ENCODE measurements at regions not wholly inside any gene's neighbourhood (a gene's known extent, or its start where the extent isn't known, plus 50 kb on each side); places are given as distances from the start of the nearest gene placed in this dataset.

DNA sequence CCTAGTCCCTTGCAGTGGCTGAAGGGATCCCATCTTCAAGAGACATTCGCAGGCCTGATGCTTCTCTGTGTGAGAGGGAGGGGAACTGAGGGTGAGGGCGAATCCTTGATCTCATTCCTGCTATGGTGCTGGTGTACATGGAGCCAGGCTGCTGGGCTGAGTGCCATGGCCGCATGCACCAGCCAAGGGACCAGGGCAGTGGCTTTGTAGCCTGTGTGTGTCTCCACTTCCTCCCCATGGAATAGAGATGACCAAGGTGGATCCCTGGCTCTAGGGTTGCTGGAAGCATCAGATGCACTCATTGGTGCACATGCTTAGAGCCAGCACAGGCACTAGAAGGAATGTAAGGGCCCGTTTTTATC is 195.0 kb downstream of the FOXL1 start:
- DNase-seq (ENCODE audit: low read depth in 2 of 2): no peak

DNA sequence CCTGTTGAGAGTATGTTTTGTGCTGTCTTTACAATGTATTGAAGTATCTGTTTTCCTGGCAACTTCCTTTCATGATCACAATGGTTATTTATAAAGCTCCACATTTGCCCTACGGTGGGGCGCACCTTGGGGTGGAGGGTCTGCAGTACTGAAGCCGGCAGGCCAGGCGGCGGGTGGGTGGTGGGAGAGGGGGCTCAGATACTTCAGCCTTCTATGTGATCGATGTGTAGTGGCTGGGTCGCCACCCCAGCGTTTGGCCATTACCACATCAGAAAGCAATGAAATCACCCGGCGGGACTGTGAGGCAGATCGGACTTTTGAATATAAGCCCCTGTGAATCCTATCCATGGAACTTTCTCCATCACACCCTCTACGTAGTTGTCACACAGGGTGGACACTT is 196.6 kb downstream of the FOXL1 start:
- no peak for DNase-seq (ENCODE audit: low read depth in 2 of 2)

DNA sequence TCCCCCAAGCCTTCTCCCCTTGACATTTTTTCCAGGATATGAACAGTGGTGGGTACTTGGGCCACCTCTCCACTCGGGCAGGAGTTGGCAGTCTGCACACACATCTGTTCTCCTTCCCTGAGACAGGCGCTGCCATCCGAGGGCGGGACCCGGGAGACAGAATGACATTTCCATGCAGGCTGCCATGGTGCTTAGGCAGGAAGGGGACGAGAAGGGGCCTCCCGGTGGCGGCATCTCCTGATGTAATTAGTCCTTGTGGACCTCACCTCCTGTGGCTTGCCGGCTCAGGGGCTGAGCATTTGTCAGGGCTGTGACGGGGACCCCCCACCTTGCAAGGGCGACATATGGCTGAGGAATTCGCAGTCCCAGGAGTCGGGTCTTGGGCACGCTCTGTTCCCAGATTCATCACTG is 197.2 kb downstream of the FOXL1 start:
- no peak for DNase-seq (ENCODE audit: low read depth in 2 of 2)

DNA sequence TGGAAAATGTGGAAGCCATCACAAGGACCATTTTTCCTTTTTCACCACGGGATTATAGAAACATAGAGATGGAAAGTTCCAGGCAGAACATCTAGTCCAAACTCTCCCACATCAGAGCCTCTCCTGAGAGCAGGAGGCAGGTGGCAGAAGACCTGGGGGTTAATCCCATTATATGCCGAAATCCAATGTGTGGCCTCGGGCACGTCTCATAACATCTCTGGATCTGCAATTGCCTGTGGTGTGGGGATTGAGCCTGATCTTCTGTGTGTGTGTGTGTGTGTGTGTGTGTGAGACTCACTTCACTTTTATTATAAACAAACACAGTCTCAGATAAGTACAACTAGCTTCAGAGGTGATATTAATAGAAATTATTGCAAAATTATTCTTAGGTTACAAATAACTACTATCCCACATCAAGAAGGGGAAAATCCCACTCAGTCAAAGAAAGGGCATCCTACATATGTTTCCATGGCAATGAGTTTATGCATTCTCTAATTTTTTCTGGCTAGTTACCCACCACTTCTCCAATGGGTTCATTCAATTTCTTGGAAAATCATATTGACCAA is 199.1 kb downstream of the FOXL1 start:
- no peak for DNase-seq (ENCODE audit: low read depth in 2 of 2)

DNA sequence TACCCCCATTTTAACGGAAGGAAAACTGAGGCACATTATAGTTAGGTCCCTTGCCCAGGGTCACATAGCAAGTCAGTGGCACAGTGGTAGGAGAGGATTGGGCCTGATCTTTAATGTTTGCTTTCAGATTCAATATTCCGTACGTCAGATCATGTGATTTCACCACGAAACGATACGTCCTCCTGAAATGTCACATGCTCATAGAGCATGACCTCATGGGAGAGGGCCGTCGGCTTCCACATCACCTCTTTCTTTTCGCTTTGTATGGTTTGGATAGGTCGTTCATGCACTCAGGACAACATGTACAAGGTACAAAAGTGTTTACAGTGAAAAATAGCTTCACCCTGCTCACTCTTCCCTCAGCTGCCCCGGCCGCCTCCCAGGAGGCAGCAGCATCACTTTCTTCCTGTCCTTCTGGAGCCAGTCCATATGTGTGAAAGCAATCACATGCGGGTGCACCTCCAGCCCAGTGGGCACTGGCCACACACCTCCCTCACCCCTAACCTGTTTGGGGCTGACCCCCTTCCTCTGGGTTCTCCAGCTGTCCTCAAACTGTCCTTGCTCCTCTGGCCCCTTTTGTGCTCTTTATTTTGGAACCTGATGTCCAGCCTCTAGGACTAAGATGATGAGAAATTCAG is 199.9 kb downstream of the FOXL1 start:
- no peak for DNase-seq (ENCODE audit: low read depth in 2 of 2)

DNA sequence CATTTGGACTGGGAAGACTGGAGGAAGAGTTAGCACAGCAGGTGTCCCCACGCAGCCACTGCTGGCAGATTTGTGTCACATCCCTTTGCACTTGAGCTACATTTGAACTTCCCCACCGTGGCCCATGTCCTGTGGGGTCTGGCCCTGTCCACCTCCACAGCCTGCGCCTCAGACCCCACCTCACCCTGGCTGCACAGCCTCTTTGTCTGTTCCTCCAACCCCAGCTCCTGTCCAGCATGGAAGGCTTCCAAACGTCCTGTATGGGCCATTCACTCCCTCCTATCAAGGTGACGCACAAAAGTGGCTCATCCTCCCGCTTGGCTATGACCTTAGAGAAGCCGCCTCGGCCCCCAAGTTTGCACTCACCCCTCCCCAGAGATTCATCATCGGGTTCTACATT is 200.6 kb downstream of the FOXL1 start:
- DNase-seq (ENCODE audit: low read depth in 2 of 2): no peak

DNA sequence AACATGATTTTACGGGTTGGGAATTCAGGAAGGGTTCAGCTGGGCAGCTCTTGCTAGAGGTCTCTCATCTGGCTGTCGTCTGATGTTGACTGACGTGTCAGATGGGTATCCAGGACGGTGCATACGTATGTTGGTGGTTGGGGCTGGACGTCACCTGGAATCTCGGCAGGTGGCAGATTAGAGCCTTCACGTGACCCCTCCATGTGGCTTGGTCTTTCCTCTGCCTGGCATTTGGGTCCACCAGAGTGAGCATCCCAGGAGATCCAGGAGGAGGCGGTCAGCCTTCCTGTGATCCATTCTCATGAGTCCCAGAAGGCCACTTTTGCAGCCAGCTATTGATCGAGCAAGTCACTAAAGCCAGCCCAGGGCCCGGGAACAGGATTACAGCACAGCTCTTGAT is 202.7 kb downstream of the FOXL1 start:
- no peak for DNase-seq (ENCODE audit: low read depth in 2 of 2)

DNA sequence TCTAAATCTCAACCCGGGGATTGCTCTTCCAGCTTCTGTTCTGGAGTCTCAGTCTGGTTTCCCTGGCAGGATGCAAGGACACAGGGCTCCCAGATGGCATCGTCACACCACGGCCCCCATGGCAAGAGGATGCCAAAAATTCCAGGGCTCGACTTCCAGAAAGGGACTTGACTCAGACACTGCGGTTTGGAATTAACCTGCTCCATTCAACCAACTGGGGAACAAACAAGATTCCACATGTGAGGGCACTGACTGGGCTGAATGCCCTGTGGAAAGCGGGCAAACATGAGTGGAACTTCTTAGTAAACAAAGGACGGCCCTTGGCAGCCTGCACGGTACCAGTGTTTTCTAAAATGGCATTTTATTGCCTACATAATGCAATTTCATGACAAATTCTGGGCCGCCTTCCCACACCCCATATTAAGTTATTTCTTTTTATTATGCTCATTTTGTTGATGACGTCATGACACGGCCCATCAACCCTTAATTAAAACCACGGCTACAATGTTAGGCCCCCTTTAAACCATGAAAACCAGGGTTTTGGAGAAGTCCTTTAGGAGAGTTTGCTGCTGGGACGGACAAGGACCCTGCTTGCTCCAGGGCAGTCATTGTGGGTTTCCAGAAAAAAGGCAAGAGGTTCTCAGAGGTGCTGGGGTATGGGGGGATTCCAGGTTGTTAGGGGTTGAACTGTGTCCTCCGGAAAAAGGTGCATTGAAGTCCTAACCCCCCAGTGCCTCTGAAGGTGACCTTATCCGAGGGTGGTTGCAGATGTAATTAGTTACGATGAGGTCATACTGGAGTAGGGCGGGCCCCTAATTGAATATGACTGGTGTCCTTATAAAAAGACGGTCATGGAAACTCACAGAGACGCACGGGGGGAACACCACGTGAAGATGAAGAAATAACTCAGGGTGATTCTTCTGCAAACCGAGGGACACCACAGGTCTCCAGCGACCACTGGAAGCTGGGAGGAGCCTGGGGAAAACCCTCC is 205.6 kb downstream of the FOXL1 start:
- DNase-seq (ENCODE audit: low read depth in 2 of 2): no peak

DNA sequence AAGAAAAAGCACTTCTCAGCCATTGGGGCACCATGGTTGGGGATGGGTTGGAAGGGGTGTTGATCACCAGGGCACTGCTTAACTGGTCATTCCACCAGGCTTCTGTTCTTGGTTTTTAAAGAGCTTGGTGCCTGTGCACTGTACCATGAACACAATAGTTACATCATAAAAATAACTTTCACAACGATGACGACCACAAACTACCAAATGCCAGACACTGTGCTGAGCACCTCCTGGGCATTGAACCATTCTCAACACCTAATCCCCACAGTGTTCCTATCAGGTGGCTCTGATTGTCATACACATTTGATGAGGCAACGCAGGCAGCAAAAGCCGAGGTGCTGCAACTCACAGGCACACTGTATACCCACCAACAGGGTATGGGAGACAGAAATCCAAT is 208.0 kb downstream of the FOXL1 start:
- no peak for DNase-seq (ENCODE audit: low read depth in 2 of 2)

DNA sequence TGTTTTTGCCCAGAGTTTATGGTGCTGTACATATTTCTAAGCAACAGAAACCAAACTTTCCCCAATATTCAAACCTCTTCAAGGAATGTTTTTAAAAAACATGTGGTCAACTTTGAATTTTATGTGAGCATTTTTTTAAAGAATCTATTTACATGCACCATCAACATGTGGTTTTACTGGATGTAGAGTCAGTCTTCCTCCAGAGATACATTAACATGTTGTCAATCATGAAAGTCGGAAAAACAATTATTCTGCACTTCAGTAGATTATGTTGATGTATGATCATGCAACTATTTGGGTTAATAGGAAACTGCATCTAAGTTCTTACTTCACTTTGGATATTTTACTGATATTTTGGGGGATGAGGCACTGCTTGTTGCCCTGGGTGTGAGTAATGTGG is 208.6 kb downstream of the FOXL1 start:
- no peak for DNase-seq (ENCODE audit: low read depth in 2 of 2)

DNA sequence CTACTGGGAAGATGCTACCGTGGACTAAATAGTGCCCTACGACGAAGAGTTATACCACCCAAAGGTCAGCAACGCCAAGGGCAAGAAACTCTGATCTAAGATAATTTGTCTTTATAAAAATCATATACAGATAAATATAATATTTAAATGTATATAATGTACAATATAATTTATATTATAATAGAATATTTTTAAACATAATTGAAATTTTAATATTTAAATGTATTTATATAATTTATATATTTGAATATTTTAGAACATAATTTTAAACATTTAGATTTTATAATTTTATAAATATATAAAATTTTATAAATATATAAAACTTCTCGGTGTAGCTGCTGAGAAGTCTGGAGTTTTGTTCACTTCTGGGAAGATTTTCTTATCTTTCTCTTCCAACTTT is 209.2 kb downstream of the FOXL1 start:
- no peak for DNase-seq (ENCODE audit: low read depth in 2 of 2)

DNA sequence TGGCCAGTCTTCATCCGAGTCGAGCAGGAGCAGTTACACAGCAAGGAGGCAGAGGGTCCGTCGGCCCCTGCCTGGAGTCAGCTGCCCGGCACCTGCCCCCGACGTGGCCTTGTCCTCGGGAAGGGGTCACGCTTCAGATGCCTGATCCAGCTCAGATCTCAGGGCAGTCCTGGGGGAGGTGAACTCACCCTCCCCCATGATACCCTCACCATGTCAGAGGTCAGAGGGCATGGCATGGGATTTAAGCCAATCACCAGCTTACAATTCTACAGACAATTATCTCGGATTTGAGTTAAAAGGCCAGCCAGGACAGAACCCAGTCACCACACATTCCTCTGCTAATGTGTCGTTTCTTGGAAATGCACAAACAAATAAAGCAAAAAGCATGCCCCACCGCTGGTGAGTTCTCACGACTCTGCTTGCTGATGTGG is 211.3 kb downstream of the FOXL1 start:
- no peak for DNase-seq (ENCODE audit: low read depth in 2 of 2)

DNA sequence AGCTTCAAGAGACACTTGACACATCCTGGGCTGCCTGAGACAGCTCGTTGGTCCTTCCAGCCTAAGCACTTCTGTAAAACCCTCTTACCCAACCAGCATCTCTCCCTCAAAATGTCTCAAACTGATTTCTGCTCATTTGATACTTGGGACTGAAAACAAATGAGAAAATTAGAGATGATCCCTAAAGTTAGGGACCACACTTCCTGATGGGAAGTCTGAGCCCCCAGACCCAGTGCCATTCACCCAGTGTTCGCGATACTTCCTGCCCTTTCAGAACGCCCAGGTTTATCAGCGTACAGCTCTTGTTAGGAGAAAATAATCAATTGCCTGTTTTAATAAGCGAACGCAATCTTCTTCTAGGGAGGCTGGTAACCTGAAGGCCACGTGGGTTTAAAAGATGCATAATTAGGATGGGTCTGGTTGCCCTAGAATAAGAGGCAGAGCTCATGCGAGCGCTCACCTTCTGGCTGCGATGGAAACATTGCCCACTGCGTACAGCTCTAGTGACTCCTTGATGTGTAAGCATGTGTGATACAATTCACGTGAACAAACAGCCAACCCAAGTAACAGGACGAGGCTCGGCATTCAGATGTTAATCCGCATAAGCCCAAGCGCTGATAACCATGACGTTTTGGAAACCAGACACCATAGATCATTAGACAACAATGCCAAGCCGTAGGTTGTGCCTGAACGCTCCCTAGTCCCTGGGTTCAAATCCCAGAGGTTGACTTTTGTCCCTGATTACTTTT is 213.1 kb downstream of the FOXL1 start:
- no peak for DNase-seq (ENCODE audit: low read depth in 2 of 2)

DNA sequence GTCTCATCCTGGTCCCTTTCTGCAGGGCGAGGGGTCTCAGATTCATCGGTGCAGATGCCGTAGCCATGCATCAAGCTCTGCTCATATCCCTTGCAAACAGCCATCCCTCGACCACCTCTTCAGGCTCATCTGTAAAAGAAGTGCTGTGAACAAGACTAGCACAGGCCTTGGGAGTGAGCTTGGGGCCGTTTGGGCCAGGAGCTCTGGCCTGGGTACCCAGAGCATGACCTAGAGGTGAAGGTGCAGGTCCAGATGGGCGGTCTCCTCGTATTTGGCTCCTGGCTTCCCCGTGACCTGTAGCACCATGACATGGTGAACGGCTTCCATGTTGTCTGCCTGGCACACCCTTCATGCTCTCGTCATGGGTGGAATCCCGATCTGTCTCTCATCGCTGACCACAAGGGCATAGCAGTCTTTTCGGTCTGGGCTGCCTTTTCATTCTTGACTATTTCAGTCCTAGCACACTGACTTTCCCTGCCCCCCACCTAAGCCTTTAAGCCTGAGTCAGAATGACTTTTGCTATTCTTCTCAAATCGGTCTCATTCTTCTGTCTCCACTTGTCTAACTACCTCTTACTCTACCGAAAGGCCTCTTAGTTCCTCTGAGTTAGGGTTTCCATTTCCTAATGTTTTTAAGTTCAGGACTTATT is 216.0 kb downstream of the FOXL1 start:
- DNase-seq (ENCODE audit: low read depth in 2 of 2): no peak

DNA sequence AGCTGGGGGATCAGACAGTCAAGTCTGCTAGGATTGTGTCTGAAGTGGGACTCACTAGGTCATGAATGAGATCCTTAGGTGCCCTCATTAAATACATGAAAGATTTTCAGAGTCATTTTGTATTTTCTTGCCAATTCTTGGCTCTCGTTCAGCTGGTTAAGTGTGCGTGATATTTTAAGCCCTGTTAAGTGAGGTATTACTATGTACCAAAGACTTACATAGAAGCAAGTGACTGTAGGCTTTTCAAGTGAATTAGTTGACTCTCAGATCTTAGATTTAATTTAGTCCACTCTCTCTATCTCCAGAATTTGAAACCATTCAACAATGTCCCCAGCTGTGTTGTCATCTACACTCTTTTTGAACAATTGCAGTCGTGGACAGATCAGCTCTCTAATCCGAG is 219.4 kb downstream of the FOXL1 start:
- DNase-seq (ENCODE audit: low read depth in 2 of 2): no peak

DNA sequence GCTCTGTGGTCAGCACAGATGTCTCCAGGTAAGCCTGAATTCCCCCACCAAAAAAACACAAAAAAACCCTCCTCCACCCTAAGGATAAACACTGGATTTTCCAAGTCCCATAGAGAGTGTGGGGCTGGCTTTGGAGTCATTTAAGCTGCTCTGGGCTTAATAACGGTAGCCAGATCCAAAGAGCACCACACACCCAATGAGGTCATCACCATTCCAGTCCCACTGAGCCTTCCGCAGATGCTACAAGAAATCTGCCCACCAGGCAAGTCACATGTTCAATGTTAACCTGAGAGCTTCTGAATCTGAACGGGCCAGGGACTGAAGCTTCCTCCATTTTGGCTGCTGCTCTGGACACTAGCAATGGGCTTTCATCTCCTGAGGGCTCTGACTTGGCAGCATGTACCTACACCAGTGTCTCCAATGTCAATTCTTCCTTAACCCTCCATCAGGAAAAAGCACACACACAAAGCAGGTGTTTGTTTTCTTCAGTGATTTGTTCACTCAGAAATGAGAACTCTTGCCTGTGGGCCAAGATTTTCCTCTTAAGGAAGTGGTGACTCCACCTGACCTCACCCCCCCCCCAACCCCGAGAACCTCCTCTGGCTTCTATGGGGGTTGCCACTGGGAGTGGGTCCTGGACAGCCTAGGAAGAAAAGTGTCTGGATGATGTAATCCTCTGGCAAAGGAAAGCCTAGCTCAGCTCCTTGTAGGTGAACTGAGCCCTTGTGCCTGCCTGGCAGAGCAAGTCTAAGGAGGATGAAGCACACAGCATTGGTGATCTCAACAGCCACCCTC is 220.1 kb downstream of the FOXL1 start:
- no peak for DNase-seq (ENCODE audit: low read depth in 2 of 2)

DNA sequence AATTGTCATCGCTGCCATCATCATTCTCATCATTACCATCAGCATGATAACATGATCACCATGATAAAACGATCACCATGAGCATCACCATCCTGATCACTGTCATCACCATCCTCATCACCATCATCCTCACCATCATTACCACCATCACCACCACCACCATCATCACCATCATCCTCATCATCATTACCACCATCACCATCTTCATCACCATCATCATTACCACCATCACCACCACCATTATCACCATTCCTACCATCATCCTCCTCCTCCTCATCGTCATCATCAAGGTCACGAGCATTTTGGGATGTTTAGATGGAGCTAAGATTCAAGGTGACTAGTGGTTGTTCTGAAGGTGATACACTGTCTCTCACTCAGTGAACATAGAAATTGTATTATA is 221.0 kb downstream of the FOXL1 start:
- DNase-seq (ENCODE audit: low read depth in 2 of 2): no peak

DNA sequence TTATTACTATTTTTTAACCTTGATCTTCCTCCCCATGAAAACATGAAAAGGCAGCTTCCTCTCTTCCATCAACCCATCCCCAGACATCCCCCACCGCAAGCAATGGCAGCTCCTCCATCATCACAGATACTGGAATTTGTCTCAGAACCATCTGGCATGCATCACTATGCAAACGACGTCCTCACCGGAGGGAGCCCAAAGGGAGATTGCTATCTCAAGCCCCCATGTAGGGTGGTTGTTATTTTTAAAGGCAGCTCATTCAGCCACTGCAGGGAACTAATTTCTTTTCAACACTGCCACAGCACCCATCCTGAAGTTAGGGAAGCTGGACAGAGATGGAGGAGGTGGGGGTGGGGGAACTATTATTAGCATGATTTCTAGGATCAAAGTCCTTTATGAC is 222.5 kb downstream of the FOXL1 start:
- no peak for DNase-seq (ENCODE audit: low read depth in 2 of 2)

DNA sequence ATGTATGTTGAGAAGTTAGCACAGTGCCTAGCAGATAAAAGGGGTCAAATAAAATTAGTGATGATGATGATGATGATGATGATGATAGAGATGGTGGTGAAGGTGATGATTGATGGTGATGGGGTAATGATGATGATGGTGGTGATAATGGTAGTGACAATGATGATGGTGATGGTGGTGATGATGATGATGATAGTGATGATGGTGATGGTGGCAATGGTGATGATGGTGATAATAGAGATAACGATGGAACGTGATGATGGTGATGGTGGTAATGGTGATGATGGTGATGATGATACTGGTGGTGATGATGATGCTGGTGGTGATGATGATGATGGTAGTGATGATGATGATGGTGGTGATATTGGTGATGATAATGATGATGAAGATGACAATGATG is 223.7 kb downstream of the FOXL1 start:
- DNase-seq (ENCODE audit: low read depth in 2 of 2): no peak

DNA sequence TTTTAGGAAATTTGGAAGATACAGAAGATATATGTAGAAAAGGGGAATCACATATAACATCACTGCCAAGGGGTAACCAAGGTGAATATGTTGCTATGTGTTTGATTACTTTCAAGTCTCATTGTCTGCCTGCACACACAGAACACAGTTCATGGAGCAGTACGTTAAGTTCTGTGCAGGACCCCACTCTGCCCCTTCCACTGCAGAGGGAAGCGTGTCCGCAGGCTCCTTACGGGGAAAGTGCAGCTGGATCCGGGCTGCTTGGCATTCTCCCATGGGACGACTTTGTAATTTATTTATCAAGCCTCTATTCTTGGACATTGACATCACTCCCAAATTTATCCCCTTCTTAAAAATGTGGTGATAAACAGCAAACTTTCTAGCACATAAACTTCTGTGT is 226.8 kb downstream of the FOXL1 start:
- DNase-seq (ENCODE audit: low read depth in 2 of 2): no peak

Data from stimulated activated CD4-positive, alpha-beta T cell treated with anti-CD3 and anti-CD28 coated beads, Interleukin-12 subunit alpha, Interleukin-12 subunit beta, amount 100 ng/mL, for 24 hours (primary cell).